ENCODE measurements at regions not wholly inside any gene's neighbourhood (a gene's known extent, or its start where the extent isn't known, plus 50 kb on each side); places are given as distances from the start of the nearest gene placed in this dataset.
"Not testable (repeated sequence)": the region's sequence is repeated elsewhere in the genome, so short reads cannot be mapped to it uniquely, and the experiment has no call there.

DNA sequence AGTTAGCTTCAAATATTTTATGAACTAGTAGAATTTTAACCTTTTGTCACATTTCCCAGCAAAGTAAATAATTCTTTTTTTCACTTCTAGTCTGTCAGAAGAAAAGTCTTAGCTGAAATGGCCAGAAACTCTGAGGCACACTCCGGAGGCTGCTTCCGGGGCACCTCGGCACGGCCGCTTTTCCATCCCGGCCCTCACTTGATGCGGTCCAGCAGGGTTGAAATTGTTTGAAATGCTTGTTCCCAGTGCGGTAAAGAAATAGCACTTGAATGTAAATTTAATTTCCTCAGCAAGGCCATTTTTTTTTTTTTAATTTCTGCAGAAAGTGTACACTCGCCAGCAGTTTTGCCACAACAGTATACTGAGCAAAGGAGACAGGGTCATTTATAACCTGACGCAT lies 154.7 kb upstream of the FAM20C start:
- not testable (repeated sequence) for H2BK12ac ChIP-seq (ENCODE audit: low read length); H2BK5ac ChIP-seq (ENCODE audit: low read depth, low read length, poor library complexity); H3K9me3 ChIP-seq (ENCODE audit: insufficient read depth, low read depth, low read length); H3K14ac ChIP-seq (ENCODE audit: low read length); H3K4me1 ChIP-seq (ENCODE audit: control insufficient read depth in 1 of 2, insufficient read depth in 2 of 2, low read length in 2 of 2); H3K4me2 ChIP-seq (ENCODE audit: low read length); H3K23ac ChIP-seq (ENCODE audit: low read length); H4K91ac ChIP-seq (ENCODE audit: low read depth, low read length); H3K9ac ChIP-seq (ENCODE audit: low read length); H3K27me3 ChIP-seq (ENCODE audit: insufficient read depth, low read length); H2BK120ac ChIP-seq (ENCODE audit: insufficient read depth, low read length, poor library complexity); H3K79me1 ChIP-seq (ENCODE audit: low read length); H3K79me2 ChIP-seq (ENCODE audit: control insufficient read depth, insufficient read depth, low read length, poor library complexity); H3K4ac ChIP-seq (ENCODE audit: low read depth, low read length); H3K36me3 ChIP-seq (ENCODE audit: control insufficient read depth in 1 of 2, insufficient read depth in 2 of 2, low read length in 2 of 2); H2AFZ ChIP-seq (ENCODE audit: insufficient read depth, low read length, poor library complexity); DNase-seq; H4K8ac ChIP-seq (ENCODE audit: low read depth, low read length); H4K12ac ChIP-seq (ENCODE audit: low read depth, low read length); H3K4me3 ChIP-seq (ENCODE audit: low read depth, low read length); H3K18ac ChIP-seq (ENCODE audit: low read length); H3K27ac ChIP-seq (ENCODE audit: low read depth, low read length); H2AK5ac ChIP-seq (ENCODE audit: low read length)
- no CpG with 5 or more reads among the region's 10 CpGs for WGBS (ENCODE audit: extremely low coverage, insufficient coverage, insufficient read length)

DNA sequence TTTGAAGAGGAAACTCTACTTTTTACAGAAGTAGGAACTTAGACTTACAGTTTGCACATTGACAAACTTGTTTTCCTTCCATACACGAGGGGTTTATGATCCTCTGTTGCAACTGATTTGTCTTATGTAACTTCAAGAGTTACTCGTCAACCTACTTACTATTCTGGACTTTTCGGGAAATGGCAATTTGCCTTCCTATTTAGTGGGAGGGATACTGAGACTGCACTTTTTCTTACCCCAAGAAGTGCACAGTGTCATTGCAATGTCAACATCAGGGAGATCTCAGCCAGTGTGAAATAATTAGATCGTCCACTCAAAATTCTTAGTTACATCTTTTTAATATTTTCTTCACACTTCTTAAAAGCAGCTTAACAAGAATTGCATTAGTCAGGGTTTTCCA lies 153.9 kb upstream of the FAM20C start:
- WGBS (ENCODE audit: extremely low coverage, insufficient coverage, insufficient read length) = no CpG with 5 or more reads among the region's 4 CpGs
- H2BK5ac ChIP-seq (ENCODE audit: low read depth, low read length, poor library complexity); H3K27ac ChIP-seq (ENCODE audit: low read depth, low read length): not testable (repeated sequence)

DNA sequence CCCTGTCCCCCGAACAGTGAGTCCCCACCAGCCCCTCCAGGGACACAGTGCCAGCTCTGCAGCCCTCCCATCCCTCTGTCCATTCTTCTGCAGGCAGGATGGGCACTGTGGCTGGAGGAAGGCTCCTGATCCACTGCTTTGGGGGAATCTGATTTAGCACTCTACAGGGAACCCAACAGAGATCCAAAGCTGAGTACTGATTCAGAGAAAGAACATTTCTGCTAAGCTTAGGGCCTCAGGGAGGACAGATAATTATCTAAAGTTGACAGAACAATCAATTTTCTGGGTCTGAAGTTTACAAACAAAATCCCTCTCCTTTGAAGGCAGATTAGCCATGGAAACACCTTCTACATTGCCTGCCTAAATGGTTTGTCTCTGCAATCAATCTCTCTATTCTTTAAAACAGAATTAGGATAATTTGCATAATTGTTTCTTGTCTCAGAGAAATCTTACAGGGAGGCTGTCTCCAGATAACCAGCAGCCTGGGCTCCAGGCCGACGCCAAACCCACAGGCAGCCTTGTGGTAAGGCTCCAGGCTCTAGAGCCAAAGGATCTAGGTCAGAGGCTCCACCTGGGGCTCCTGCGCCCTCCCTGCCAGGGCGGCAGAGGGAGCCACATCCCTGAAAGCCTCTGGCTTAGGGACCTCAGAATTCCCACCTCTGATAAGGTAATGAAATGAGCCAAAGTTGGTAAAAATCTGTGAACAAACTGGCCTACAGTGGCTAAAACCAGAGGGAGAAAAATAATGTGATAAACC lies 152.2 kb upstream of the FAM20C start:
- not testable (repeated sequence) for H2AFZ ChIP-seq (ENCODE audit: insufficient read depth, low read length, poor library complexity); H3K14ac ChIP-seq (ENCODE audit: low read length); H3K9me3 ChIP-seq (ENCODE audit: insufficient read depth, low read depth, low read length); H3K27me3 ChIP-seq (ENCODE audit: insufficient read depth, low read length); H3K79me1 ChIP-seq (ENCODE audit: low read length); H4K12ac ChIP-seq (ENCODE audit: low read depth, low read length); H3K4me2 ChIP-seq (ENCODE audit: low read length); H3K4me3 ChIP-seq (ENCODE audit: low read depth, low read length); H3K9ac ChIP-seq (ENCODE audit: low read length); H2BK120ac ChIP-seq (ENCODE audit: insufficient read depth, low read length, poor library complexity); H3K23ac ChIP-seq (ENCODE audit: low read length); H4K91ac ChIP-seq (ENCODE audit: low read depth, low read length); H3K4ac ChIP-seq (ENCODE audit: low read depth, low read length); H2BK5ac ChIP-seq (ENCODE audit: low read depth, low read length, poor library complexity); H2BK12ac ChIP-seq (ENCODE audit: low read length); H3K36me3 ChIP-seq (ENCODE audit: control insufficient read depth in 1 of 2, insufficient read depth in 2 of 2, low read length in 2 of 2); H2AK5ac ChIP-seq (ENCODE audit: low read length); H3K27ac ChIP-seq (ENCODE audit: low read depth, low read length); H3K79me2 ChIP-seq (ENCODE audit: control insufficient read depth, insufficient read depth, low read length, poor library complexity); H3K18ac ChIP-seq (ENCODE audit: low read length); H3K4me1 ChIP-seq (ENCODE audit: control insufficient read depth in 1 of 2, insufficient read depth in 2 of 2, low read length in 2 of 2); H4K8ac ChIP-seq (ENCODE audit: low read depth, low read length)
- no CpG with 5 or more reads among the region's 5 CpGs for WGBS (ENCODE audit: extremely low coverage, insufficient coverage, insufficient read length)
- peak in 1 of 2 donors; percentile 19 for DNase-seq

More for the DNA sequence above, 153.9 kb upstream of the FAM20C start:
- not testable (repeated sequence) for DNase-seq; H3K27me3 ChIP-seq (ENCODE audit: insufficient read depth, low read length); H3K23ac ChIP-seq (ENCODE audit: low read length); H4K12ac ChIP-seq (ENCODE audit: low read depth, low read length); H3K14ac ChIP-seq (ENCODE audit: low read length); H4K91ac ChIP-seq (ENCODE audit: low read depth, low read length); H2BK120ac ChIP-seq (ENCODE audit: insufficient read depth, low read length, poor library complexity); H3K4me2 ChIP-seq (ENCODE audit: low read length); H3K79me1 ChIP-seq (ENCODE audit: low read length); H3K9ac ChIP-seq (ENCODE audit: low read length); H3K4ac ChIP-seq (ENCODE audit: low read depth, low read length); H3K18ac ChIP-seq (ENCODE audit: low read length); H3K36me3 ChIP-seq (ENCODE audit: control insufficient read depth in 1 of 2, insufficient read depth in 2 of 2, low read length in 2 of 2); H4K8ac ChIP-seq (ENCODE audit: low read depth, low read length); H3K4me1 ChIP-seq (ENCODE audit: control insufficient read depth in 1 of 2, insufficient read depth in 2 of 2, low read length in 2 of 2); H3K79me2 ChIP-seq (ENCODE audit: control insufficient read depth, insufficient read depth, low read length, poor library complexity); H2BK12ac ChIP-seq (ENCODE audit: low read length); H2AK5ac ChIP-seq (ENCODE audit: low read length); H2AFZ ChIP-seq (ENCODE audit: insufficient read depth, low read length, poor library complexity); H3K9me3 ChIP-seq (ENCODE audit: insufficient read depth, low read depth, low read length); H3K4me3 ChIP-seq (ENCODE audit: low read depth, low read length)

DNA sequence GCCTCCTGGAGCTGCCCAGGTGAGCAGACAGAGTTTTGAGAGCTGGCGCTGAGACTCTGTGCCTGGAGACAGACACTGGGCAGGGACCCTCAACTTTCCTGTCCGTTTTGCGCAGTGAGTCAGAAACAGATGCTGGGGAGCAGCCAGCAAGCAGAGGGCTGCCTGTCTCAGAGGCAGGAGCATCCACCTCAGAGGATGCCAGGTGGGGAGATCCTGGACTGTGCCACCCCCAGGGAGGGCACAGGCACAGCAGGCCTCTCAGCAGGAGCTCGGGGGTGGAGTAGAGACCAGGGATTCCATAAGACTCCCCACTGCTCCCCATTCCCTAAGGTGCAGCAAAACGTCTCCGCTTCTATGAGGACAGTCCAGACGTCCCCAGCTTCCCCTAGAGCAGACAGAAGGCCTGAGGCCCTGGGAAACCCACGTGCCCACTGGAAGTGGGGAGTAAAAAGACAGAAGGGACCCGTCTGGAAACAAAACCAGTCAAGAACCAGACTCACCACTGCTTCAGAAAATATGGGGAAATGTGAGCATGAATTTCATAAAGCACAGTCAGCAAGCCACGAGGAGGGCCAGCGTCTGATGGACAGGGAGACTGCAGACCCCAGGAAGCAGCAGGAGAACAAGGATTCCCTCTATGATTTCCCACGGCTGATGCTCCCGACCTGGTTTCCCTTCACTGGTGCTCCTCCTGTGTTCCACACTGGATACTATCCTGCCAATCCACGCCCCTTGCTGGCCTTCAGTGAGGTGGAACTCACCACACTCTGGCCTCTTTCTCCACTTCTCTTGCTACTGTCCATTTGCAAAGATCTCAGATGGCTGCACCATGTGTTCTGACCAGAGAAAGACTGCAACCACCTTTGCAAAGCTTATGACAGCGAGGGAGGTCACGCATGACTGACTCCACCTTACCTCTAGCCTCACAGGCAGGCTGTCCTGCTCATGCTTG lies 151.3 kb upstream of the FAM20C start:
- H3K79me1 ChIP-seq (ENCODE audit: low read length) = peaks cover 3% of the 10 kb centered on the region
- H2AK5ac ChIP-seq (ENCODE audit: low read length) = no peak overlapping the region
- no peak overlapping the region for H3K14ac ChIP-seq (ENCODE audit: low read length)
- no peak overlapping the region for H2BK5ac ChIP-seq (ENCODE audit: low read depth, low read length, poor library complexity)
- peaks cover 7 to 8% of the 10 kb centered on the region in 2 experiments for H3K4me1 ChIP-seq (ENCODE audit: control insufficient read depth in 1 of 2, insufficient read depth in 2 of 2, low read length in 2 of 2)
- no peak overlapping the region for H3K9ac ChIP-seq (ENCODE audit: low read length)
- H3K18ac ChIP-seq (ENCODE audit: low read length) = peak overlapping the region; percentile 5
- no peak overlapping the region for H3K4me3 ChIP-seq (ENCODE audit: low read depth, low read length)
- peaks cover 6% of the 10 kb centered on the region for H3K27me3 ChIP-seq (ENCODE audit: insufficient read depth, low read length)
- no CpG with 5 or more reads among the region's 16 CpGs for WGBS (ENCODE audit: extremely low coverage, insufficient coverage, insufficient read length)
- H4K91ac ChIP-seq (ENCODE audit: low read depth, low read length) = no peak overlapping the region
- no peak overlapping the region for H3K23ac ChIP-seq (ENCODE audit: low read length)
- H2AFZ ChIP-seq (ENCODE audit: insufficient read depth, low read length, poor library complexity) = no peak overlapping the region
- peak in 1 of 2 donors; percentile 1 for DNase-seq
- no peak overlapping the region for H4K8ac ChIP-seq (ENCODE audit: low read depth, low read length)
- no peak overlapping the region for H2BK120ac ChIP-seq (ENCODE audit: insufficient read depth, low read length, poor library complexity)
- no peak overlapping the region for H3K27ac ChIP-seq (ENCODE audit: low read depth, low read length)
- no peak overlapping the region for H4K12ac ChIP-seq (ENCODE audit: low read depth, low read length)
- no peaks in the 10 kb centered on the region for H3K79me2 ChIP-seq (ENCODE audit: control insufficient read depth, insufficient read depth, low read length, poor library complexity)
- H3K4me2 ChIP-seq (ENCODE audit: low read length) = no peak overlapping the region
- no peak overlapping the region for H2BK12ac ChIP-seq (ENCODE audit: low read length)
- H3K9me3 ChIP-seq (ENCODE audit: insufficient read depth, low read depth, low read length) = peaks cover 1% of the 10 kb centered on the region
- H3K36me3 ChIP-seq (ENCODE audit: control insufficient read depth in 1 of 2, insufficient read depth in 2 of 2, low read length in 2 of 2) = no peaks in the 10 kb centered on the region
- H3K4ac ChIP-seq (ENCODE audit: low read depth, low read length) = no peak overlapping the region

Measured in trophoblast cell (in vitro differentiated cells and primary cell).